Activated CD4-positive, alpha-beta T cell treated with anti-CD3 and anti-CD28 coated beads, Interleukin-2, amount 50 U/mL, for 1 hour (primary cell): ENCODE measurements at regions not wholly inside any gene's neighbourhood (a gene's known extent, or its start where the extent isn't known, plus 50 kb on each side); places are given as distances from the start of the nearest gene placed in this dataset.

ENCODE experiments used
- DNase-seq: peaks from one replicate; pipeline ENCODE4 v3.0.0-alpha.2; 2020

- DNase-seq = no peak
Measured at GRCh38 chr2:172232708-172233396, 130.2 kb upstream of the DLX2 start.

- DNase-seq = no peak
Measured at GRCh38 chr2:172233987-172234715, 131.5 kb upstream of the DLX2 start.

- DNase-seq = peak; percentile 30
Measured at GRCh38 chr2:172234716-172235691, 132.3 kb upstream of the DLX2 start.

DNA sequence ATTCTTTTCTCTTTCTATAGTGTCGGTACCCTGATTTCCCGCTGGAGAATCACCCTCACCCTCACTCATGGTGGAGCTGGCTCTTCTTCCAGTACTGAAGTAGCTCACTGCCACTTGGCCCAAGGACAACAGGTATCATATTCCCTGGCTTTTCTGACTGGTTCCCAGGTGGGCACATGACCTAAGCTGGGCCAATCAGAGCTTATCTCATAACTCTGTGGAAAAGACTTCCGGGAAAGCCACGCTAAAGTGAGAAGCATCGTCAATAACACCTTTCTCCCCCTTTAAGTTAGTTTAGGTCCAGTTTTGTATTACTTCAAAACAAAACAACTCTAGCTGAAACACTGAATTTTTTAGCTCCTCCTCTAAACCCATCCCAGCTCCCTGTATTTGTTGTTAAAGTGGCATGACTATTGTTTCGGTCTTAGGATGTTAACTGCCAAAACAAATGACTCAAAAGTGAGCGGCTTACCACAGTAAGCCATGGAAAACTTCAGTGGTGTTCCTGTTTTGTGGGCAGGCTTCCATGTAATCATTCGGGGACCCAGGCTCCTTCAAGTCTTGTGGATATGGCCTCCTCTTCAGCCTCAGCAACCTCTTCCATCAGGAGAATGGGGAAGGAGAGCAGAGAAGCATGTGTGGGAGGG, 137.4 kb upstream of the DLX2 start:
- DNase-seq = no peak

DNA sequence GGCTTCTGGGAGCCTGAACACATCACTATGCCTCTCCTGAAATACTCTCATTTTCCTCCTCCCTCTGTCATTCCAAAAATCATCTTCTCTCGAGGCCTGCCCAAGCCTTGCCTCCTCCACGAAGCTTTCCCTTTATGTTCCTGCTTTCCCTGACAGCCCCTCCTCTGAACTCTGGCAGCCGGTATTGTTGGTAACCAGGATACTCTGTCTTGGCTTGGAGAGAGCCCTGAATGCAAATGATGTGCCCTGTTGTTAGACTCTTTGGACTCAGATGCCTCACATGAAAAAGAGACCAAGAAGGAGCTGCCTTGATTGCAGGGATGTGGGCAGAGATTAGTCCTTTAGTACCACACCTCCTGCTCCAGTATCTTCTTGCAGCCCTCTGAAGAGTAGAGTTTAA, 138.5 kb upstream of the DLX2 start:
- no peak for DNase-seq

- no peak for DNase-seq
Measured at GRCh38 chr2:172242471-172242870, 139.8 kb upstream of the DLX2 start.

GRCh38 chr2:172242961-172243360, 140.3 kb upstream of the DLX2 start:
- no peak for DNase-seq

- no peak for DNase-seq
Measured at GRCh38 chr2:172244419-172245130, 141.9 kb upstream of the DLX2 start.

DNA sequence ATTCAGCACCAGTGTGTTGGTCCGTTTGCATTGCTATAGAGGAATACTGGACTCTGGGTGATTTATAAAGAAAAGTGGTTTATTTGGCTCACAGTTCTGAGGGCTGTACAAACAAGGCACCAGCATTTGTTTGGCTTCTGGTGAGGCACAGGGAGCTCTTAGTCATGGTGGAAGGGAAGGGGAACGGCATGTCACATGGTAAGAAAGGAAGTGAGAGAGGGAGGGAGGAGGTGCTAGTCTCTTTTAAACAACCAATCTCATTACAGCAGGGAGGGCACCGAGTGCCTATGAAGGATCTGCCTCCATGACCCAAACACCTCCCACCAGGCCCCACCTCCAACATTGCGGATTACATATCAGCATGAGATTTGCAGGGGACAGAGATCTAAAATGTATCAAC, 143.9 kb upstream of the DLX2 start:
- no peak for DNase-seq

GRCh38 chr2:172247203-172247602, 144.5 kb upstream of the DLX2 start:
- DNase-seq = no peak

DNA sequence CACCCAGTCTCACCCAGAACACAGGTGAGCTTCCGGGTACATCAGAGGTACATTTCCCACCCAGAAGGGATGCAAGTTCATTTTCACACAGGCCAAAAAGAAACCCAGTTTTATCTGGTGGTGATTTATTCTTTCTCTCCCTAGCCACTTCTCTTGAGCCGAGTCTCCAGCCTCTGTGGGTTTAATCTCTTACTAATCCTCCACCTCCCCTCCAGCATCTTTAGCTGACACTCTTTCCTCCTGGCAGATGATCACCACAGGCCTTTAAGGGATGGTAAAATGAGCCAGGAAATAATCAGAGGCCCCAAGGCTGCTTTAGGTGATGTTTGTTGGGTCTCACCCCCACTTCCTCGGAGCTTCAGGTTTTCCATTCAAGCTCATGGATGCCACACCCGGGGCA, 145.7 kb upstream of the DLX2 start:
- DNase-seq = no peak

DNA sequence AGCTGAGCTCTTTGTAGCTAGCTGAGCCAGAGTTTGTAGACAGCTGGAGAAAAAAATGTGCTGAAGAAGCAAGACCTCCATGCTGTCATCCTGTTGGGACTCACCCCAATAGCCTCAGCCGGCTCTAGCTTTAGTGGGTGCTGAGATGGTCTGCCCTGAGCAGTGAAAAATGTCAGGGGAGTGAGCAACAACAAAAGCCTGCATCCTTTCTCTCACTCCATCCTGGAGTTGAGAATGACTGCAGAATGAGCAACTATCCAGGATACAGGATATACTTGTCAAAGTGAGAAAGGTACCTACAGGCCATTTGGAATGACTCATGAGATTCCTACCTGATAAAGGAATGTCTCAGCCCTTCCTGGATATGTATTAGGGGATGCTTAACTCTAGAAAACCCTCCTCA, 146.1 kb upstream of the DLX2 start:
- DNase-seq = no peak

- no peak for DNase-seq
Measured at GRCh38 chr2:172249334-172249733, 146.6 kb upstream of the DLX2 start.

DNA sequence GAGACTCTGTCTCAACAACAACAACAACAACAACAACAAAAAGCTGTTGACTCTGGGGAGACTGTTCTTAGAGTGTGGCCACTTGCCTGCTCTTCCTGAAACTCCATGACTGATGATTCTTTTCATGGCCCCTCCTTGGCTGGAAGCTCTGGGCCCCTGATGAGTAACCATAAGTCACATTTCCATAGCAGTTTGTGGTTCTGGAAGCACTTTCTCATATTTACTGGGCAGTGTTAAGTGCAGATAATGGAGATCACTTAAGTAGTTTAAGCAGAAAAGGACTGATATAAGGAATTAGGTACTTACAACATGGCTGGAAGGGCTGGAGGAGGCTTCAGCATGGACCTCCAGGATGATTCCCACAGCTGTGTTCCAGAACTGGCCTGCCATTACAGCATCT, 147.3 kb upstream of the DLX2 start:
- DNase-seq = no peak

DNA sequence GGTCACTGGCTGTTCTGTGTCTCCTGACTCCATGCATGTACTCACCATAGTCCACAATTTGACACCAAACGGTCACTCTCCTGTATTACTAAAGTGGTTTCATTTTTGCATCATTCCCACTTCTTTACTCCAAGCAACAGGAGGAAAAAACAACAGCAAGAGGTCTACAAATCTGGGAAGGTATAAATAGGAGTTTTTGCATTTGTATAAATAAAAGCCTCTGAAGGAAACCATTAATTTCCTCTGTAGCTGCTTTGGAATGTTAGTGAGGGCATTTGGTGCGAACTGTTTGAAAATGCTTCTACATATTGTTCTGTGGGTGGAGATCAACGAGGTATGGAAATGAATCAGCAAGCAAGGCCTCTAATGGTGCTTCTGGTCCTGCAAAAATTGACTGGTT, 148.5 kb upstream of the DLX2 start:
- DNase-seq = no peak

DNA sequence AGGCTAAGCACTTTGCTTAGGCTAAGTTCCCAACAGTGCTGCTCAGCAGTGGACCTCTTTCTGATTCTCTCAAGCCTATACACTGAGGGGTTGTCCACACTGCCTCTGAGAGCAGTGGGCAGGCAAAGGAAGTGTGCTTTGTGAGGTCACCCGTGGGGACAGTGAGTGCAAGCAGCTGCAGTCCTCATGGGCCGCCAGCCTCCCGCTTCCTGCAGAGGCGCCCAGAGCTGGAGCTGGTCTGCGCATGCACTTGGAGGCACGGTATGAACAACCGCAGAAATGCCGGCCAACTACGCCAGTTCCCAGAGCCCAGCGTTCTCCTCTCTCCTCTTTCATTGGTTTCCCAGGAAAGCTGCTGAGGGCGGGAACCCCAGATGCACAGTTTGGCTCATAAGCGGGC, 149.5 kb upstream of the DLX2 start:
- DNase-seq = no peak

GRCh38 chr2:172253190-172254052, 150.7 kb upstream of the DLX2 start:
- no peak for DNase-seq

DNA sequence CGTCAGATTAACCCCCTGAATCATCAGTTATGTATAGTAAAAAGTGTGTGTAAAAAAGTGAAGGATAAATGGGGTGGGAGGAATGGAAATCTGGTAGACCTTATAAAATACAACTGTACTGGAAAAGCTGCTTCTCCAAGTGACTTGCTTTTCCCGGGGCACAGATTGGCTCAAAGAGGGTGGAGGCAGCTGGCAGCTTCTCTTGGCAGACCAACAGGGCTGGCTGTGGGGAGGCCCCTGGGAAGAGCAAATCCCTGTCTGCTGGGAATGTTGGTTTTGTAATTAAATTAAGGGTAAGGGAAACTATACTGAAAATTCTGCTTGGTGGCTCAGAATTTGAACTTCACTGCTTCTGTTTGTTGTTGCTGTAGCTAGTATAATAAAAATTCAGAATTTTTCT, 154.2 kb upstream of the DLX2 start:
- no peak for DNase-seq

GRCh38 chr2:172259827-172260226, 157.1 kb upstream of the DLX2 start:
- no peak for DNase-seq

GRCh38 chr2:172260336-172260735, 157.6 kb upstream of the DLX2 start:
- no peak for DNase-seq

GRCh38 chr2:172261292-172261691, 158.6 kb upstream of the DLX2 start:
- no peak for DNase-seq
